HG03575 (cell line): ENCODE measurements at regions not wholly inside any gene's neighbourhood (a gene's known extent, or its start where the extent isn't known, plus 50 kb on each side); places are given as distances from the start of the nearest gene placed in this dataset.

ENCODE experiments used
- ATAC-seq: cut with Tn5 transposase; IDR thresholded peaks from one replicate; pipeline ENCODE4 v1.9.1; 2021; ENCODE audit not compliant: unreplicated experiment, insufficient number of reproducible peaks, low FRiP score; ENCODE audit errors: extremely low read depth

GRCh38 chr12:11561411-11561810 is 88.1 kb upstream of the ETV6 start:
- ATAC-seq: no peak

DNA sequence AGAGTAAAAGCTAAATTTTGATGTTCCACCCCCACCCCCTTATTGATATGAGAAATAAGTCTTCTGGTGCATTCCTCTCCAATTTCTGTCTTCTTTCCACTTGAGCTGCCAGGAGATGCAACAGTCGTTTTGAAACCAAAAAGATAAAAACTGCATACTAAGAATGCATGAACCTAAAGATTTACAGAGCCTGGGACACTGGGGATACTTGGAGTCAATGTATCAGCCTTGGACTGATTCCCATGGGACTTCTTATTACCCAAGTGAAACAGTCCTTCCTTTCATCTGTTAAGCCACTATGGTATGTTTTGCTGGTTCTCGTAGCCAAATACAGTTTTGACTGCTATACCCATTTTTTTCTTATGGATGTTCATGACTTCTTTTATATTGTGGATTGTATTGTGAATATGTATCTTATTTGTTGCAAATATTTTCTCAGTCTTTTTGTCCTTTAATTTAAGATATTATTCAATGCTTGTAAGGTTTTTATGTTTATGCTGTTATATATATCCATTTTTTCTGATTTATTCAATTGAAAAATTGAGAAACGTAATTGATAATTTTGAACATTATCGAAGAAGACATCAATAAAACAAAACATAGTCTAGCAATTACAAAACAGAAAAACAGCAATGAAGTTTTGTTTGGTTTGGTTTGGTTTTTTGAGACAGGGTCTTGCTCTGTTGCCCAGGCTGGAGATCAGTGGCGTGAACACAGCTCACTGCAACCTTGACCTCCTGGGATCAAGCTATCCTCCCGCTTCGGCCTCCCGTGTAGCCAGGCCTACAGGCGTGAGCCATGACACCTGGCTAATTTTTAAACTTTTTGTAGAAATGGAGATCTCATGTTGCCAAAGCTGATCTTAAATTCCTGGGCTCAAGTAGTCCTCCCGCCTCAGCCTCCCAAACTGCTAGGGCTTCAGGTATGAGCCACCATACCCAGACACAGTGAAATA is 85.4 kb upstream of the ETV6 start:
- ATAC-seq: no peak

DNA sequence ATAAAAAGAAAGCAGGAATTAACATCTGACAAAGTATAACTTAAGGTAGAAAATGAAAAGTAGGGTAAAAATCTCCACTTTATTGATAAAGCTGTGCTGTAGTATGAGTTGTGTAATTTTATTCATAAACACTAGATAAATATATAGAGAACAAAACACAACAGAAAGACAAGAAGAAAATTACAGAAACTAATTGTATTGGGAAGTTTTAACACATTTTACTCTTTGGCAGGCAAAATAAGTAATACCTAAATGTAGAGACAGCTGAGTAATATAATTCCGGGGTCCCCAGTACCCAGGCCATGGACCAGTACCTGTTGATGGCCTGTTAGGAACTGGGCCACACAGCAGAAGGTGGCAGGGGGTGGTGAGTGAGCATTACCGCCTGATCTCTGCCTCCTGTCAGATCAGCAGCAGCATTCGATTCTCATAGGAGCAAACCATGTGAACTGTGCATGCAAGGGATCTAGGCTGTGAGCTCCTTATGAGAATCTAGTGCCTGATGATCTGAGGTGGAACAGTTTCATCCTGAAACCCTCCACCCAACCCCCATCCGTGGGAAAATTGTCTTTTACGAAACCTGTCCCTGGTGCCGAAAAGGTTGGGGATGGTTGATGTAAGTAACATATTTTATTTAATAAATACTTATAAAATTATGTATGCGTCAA is 84.4 kb upstream of the ETV6 start:
- ATAC-seq: no peak

DNA sequence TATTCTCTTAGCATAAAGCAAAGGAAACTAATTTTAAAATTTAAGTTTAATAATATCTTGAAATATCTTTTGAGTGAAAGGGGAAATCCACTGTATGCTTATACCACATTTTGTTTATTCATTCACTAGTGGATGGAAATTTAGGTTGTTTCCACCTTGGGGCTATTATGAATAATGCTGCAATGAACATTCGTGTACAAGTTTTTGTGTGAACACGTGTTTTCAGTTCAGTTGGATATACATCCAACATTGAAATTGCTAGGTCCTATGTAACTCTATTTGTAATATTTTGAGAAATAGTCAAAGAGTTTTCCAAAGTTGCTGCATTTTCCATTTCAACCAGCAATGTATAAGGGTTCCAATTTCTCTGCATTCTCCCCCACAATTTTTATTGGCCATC is 83.7 kb upstream of the ETV6 start:
- ATAC-seq: no peak

DNA sequence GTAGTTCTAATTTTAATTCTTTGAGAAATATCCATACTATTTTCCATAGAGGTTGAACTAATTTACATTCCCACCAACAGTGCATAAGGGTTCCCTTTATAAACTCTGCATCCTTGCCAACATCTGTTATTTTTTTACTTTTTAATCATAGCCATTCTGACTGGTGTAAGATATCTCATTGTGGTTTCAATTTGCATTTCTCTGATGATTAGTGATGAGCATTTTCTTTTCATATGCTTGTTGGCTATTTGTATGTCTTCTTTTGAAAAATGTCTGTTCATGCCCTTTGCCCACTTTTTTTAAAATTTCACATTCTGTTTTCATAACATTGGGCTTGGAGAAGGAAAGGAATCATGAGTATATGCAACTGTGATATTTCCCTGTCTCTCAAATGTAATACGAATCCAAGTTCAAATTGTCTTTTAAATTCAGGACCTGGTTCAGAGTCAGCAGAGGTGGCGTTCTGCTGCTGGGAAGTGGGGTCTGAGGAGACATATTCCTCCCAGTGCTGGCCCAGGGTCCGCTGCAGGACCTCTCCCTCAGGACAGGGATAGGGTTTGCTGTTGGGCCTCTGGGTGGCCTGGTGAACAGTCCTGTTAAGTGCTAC is 81.2 kb upstream of the ETV6 start:
- ATAC-seq: no peak

- ATAC-seq: peak; percentile 82
These were observed 80.6 kb upstream of the ETV6 start for GRCh38 chr12:11568762-11569478.

DNA sequence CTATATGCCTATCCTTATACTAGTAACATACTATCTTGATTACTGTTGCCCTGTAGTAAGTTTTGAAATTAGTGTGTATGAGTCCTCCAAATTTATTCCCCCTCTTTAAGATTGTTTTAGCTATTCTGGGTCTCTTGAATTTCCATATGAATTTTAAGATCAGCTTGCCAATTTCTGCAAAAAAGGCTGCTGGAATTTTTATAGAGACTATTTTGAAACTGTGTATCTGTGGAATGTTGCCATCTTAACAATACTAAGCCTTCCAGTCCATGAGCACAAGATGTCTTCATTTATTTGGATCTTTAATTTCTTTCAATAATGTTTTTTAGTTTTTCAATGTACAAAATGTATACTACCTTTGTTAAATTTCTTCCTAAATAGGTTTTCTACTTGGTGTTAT is 79.8 kb upstream of the ETV6 start:
- ATAC-seq: no peak

DNA sequence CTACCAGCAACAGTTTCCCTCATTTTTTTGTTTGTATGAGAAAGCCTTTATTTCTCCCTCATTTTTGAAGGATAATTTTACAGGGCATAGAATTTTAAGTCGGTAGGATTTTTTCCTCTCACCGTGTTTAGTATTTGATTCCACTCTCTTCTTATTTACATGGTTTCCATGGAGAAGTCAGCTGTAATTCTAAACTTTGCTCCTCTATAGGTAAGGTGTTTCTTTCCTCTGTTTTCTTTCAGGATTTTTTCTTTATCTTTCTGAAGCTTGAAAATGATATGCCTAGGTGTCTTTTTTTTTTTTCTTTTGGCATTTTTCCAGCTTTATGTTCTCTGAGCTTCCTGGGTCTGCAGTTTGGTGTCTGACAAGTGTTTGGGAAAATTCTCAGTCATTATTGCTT is 75.6 kb upstream of the ETV6 start:
- no peak for ATAC-seq

- ATAC-seq: no peak
These were observed 73.4 kb upstream of the ETV6 start for GRCh38 chr12:11576104-11576503.

DNA sequence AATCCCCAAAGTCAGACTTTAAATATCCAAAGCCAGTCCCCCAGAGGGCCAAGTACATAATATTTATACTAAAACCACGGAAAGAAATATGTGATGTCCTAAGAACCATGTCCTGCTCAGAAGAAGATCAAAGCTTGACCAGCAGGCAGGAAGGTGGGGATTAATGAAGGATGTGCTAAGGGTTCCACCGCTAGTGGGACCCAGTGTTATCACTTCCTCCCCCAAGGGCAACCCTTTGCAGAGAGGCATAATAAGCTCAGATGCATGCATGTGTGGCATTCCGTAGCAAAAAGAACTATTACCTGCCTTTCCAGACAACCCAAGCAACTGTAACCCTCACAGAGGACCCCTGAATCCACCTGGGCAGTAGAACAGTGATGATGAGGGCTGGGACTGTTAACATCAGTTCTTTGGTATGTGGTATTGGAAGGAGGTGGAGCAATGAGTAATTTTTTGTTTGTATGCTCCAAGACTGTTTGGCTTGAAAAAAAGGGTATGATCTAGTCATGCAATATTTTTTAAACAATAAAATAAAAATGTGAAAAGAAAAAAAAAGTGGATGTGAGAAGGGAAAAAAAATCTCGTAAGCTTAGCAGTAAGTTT is 71.7 kb upstream of the ETV6 start:
- ATAC-seq: no peak

DNA sequence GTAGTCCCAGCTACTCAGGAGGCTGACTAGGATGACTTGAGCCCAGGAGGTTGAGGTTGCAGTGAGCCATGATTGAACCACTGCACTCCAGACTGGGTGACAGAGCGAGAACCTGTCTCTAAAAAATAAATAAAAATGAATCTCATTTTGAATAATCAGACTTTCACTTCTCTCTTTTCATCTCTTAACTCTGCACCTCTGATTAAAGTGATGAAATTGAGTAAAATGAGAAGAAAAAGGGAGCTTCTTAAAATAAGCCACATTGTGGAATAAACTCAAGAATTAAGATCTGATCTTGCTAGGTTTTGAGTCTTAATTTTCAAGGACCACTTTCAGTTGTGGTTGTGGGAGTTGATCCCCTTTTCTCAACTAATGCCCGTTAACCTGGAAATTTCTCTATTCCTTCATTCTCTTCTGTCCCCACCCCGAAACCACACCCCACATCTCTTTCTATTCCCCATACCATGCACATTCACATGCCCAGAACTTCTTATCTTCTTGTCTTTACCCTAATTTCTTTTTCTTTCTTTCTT is 70.9 kb upstream of the ETV6 start:
- ATAC-seq: peak; percentile 69

DNA sequence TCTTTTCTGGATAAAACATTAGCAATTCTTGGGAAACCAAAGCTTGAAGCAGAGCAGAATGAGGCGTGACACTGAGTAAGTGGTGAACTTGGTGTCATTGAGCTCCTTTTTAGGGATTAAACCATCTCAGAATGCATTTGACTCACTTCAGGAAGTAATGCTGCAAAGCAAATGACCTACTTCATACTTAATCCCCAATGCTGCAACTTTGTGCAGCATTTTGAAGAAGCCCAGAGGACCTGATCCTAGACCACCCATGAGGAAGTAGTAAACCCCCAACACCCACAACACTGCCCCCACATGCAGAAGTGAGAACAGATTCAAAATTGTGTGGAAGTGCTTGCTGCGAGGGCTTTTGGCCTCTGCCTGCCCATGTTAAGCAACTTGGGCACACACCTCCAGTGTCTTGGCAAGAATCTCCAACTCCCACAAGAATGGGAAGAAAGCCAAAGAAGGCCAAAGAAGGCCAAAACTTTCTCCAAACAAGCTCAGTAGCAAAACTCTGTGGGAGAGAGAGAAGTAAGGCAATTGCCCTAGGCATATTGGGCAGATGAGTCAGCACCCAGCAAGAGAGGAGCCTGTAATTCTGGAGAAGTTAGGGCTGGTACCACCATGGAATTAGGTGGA is 69.2 kb upstream of the ETV6 start:
- no peak for ATAC-seq

DNA sequence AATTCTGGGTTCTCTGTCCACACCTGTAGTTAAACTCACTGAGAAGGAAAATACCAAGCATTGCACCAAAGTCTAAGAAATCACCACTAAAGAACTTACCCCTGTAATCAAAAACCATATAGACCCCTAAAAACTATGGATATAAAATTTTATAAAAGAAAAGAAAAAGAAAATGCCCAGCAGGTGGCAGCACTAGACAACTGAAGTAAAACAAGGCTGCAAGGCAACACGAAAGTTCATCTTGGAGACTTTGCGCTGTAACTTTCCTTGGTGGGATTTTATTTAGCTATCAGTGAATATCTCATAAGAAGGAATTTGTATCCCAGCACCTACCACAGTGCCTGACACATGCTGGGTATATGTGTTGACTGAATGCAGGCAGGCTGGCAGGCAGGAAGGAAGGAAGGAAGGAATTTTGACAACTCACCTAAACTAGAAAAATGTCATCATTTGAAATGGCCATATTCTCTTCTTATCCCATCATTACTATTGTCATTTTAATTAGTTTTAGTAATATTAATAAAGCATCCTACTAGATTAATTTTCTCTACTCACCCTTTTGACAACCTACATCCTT is 68.2 kb upstream of the ETV6 start:
- ATAC-seq: no peak

DNA sequence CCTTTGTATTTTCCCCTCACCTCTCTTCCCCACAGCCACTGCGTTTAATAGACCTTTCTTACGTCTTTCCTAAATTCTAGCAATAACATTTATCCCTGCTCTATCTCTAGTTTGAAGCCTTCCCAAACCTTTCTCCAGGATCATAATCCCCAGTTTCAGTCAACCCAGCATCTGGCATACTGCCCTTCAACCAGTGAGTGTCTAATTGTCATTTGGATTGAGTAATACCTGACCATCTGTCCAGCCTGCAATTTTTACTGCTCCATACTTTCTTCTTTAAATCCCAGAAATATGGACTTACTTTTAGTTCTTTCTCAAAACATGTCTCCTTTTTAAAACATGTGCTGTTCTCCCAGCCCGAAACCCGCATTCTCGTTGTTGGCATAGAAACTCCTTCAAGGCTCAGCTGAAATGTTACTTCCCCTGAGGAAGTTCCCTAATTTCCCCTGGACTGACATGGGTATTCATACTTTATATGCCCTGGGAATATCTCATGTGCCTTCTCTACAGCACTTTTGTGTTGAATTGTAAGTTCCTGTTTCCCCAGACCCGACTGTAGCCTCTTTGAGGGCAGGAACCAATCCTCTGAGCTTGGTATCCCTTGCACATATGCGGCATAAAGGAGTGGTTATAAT is 65.1 kb upstream of the ETV6 start:
- no peak for ATAC-seq

DNA sequence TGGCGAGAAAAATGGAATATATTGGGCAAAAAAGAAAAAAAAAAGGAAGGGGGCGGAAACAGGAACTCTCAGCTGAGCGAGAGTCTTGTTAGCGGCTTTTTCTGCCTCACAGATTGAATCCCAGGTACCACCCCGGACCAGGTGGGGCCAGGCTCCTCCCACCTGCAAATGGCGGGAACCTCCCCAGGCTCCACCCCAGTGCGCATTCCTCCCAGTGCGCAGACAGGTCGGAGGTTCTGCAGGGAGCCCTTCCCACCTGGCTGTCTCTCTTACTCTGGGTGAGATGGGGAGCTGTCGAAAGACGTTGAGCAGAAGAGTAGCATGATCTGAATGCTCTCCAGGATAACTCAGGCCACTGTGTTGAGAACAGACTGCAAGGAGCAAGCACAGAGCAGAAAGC is 57.0 kb upstream of the ETV6 start:
- no peak for ATAC-seq

DNA sequence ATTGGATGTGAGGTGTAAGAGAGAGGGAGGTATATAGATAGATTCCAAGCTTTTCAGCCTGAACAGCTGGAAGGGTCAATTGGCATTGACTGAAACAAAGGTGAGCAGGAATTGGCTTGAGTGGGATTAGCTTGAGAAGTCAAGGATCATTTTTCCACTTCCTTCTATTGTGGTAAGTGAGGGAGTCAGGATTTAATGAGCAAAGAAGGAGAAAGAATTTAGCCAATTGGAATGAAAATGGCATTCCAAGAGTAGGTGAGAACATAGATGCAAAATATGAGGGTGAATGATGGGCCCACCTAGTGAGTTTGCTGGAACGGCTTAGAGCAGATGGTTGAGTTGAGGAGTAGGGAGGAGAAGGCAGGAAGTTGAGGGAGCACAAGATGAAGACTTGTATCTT is 56.5 kb upstream of the ETV6 start:
- no peak for ATAC-seq

DNA sequence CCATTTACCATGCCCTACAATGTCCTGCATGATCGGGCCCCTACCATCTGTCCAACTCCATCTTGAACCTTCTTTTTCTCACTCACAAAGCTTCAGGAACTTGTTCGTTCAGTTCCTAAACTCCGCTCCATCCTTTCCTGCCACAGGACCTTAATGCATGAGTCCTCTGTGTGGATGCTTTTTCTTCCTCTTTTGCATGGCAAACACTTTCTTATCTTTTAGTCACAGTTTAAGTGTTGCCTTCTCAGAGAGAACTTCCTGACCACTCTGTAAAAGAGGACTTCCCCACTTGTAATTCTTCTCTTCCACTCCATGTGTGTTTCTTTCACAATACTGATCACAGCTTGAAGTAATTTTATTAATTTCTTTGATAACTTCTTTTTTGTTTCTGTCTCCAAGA is 54.4 kb upstream of the ETV6 start:
- ATAC-seq: no peak

- no peak for ATAC-seq
These were observed 53.3 kb upstream of the ETV6 start for GRCh38 chr12:11596141-11596540.
